Neural progenitor cell (in vitro differentiated cells): ENCODE measurements at regions not wholly inside any gene's neighbourhood (a gene's known extent, or its start where the extent isn't known, plus 50 kb on each side); places are given as distances from the start of the nearest gene placed in this dataset.

Source experiments
- DNase-seq: peaks from one replicate; pipeline ENCODE4 v3.0.0-alpha.2; 2016; ENCODE audit warnings: low spot score
- H2AFZ ChIP-seq: fragments of 200-600 bp; sonication (generic); replicated peaks from 2 replicates; pipeline ENCODE4 v1.6.1; 2016; ENCODE audit warnings: antibody characterized with exemption
- H3F3A ChIP-seq: fragments of 200-600 bp; sonication (generic); 2 replicates; pipeline ENCODE4 v1.6.1; 2016; ENCODE audit warnings: antibody characterized with exemption, low read depth
- H3K27ac ChIP-seq: fragments of 200-600 bp; sonication (generic); 2 replicates; pipeline ENCODE4 v1.5.1; 2016; ENCODE audit warnings: mild to moderate bottlenecking
- H3K27me3 ChIP-seq: fragments of 200-600 bp; sonication (generic); 2 replicates; pipeline ENCODE4 v1.6.1; 2016; ENCODE audit warnings: mild to moderate bottlenecking, moderate library complexity
- H3K36me3 ChIP-seq: fragments of 200-600 bp; sonication (generic); 2 replicates; pipeline ENCODE4 v1.5.1; 2016
- H3K4me1 ChIP-seq: fragments of 200-600 bp; sonication (generic); 2 replicates; pipeline ENCODE4 v1.6.1; 2016; ENCODE audit warnings: mixed run types
- H3K4me2 ChIP-seq: fragments of 200-600 bp; sonication (generic); 2 replicates; pipeline ENCODE4 v1.6.1; 2016
- H3K4me3 ChIP-seq: fragments of 200-600 bp; sonication (generic); 2 replicates; pipeline ENCODE4 v1.5.1; 2016
- H3K79me2 ChIP-seq: fragments of 200-600 bp; sonication (generic); 2 replicates; pipeline ENCODE4 v1.6.1; 2016; ENCODE audit warnings: low read depth
- H3K9ac ChIP-seq: fragments of 200-600 bp; sonication (generic); 2 replicates; pipeline ENCODE4 v1.6.1; 2016
- H3K9me3 ChIP-seq: fragments of 200-600 bp; sonication (generic); 2 replicates; pipeline ENCODE4 v1.5.1; 2016; ENCODE audit warnings: low read depth
- H4K20me1 ChIP-seq: fragments of 200-600 bp; sonication (generic); 2 replicates; pipeline ENCODE4 v1.6.1; 2016; ENCODE audit warnings: low read depth
- H3K27ac Mint-ChIP-seq: 3 replicates; pipeline ENCODE4 v1.8.0; 2021; ENCODE audit warnings: mixed read lengths
- H3K27me3 Mint-ChIP-seq: 2 replicates; pipeline ENCODE4 v1.8.0; 2022; ENCODE audit warnings: low read depth, mild to moderate bottlenecking, inconsistent platforms, moderate library complexity, mixed read lengths; ENCODE audit not compliant: insufficient read depth
- H3K36me3 Mint-ChIP-seq: 3 replicates; pipeline ENCODE4 v1.8.0; 2021; ENCODE audit warnings: mixed read lengths
- H3K4me1 Mint-ChIP-seq: 3 replicates; pipeline ENCODE4 v1.8.0; 2021; ENCODE audit warnings: mixed read lengths
- H3K4me3 Mint-ChIP-seq: 3 replicates; pipeline ENCODE4 v1.8.0; 2021; ENCODE audit warnings: mild to moderate bottlenecking, moderate library complexity, mixed read lengths
- H3K9me3 Mint-ChIP-seq: 3 replicates; pipeline ENCODE4 v1.8.0; 2020; ENCODE audit warnings: mixed read lengths
- EZH2 ChIP-seq: fragments of 200-600 bp; sonication (generic); IDR thresholded peaks from 2 replicates; pipeline ENCODE4 v1.6.1; 2017; ENCODE audit warnings: antibody characterized with exemption, mild to moderate bottlenecking, moderate library complexity
- EZH2phosphoT487 ChIP-seq: fragments of 200-600 bp; sonication (generic); IDR thresholded peaks from 2 replicates; pipeline ENCODE4 v1.6.1; 2017; ENCODE audit warnings: antibody characterized with exemption
- TF ChIP-seq, protein P1 (sequence below): fragments of 200-600 bp; sonication (generic); IDR thresholded peaks from 2 replicates; pipeline ENCODE4 v1.5.1; 2017; ENCODE audit warnings: antibody characterized with exemption, mild to moderate bottlenecking

DNA sequence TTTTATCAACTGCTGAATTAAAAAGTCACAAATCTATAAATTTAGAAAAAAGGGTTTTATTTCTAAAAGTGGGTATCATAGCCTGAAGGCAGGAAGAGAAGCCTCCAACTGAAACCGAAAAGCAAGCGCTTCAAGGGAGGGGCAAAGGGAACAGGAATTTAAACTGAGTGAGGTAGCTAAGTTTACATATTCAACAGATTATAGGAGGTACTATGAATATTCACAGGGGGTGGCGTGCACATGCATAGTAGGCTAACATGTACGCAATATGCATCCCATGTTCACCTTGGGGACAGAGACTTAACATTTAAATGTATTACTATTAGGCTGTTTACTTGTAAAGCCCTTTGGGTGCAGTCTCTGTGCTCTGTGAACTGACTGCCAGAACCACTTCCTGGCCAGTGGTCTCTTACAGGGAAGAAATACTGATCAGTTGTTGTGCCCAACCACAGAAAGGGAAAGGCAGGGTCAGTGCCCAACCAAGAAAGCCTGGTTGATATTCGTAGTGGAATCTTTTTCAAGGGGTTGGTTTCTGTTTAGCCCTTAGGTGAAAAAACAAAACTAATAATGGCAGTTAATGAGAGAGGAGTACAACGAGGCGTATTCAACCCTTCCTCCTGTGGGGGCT, 168.7 kb upstream of the GALNTL6 start:
- Histone ChIP-seq H3K27me3 (no peaks in the 10 kb centered on the region), H3K27ac (no peak overlapping the region), H3K4me2 (no peak overlapping the region), H3K9me3 (no peaks in the 10 kb centered on the region), H3K9ac (no peak overlapping the region), H3K4me3 (no peak overlapping the region), H4K20me1 (no peaks in the 10 kb centered on the region), H2AFZ (no peak overlapping the region), H3K36me3 (no peaks in the 10 kb centered on the region), H3F3A (no peaks in the 10 kb centered on the region), H3K79me2 (no peaks in the 10 kb centered on the region), H3K4me1 (no peaks in the 10 kb centered on the region)
- Mint-ChIP-seq H3K9me3 (peaks cover 3% of the 10 kb centered on the region), H3K27ac (no peak overlapping the region), H3K4me1 (peaks cover 2% of the 10 kb centered on the region), H3K4me3 (no peak overlapping the region), H3K36me3 (no peaks in the 10 kb centered on the region), H3K27me3 (peaks cover 3% of the 10 kb centered on the region)
- no peak for DNase-seq
- TF ChIP-seq EZH2phosphoT487 (no peak), EZH2 (no peak)
- TF ChIP-seq, protein P1, sequence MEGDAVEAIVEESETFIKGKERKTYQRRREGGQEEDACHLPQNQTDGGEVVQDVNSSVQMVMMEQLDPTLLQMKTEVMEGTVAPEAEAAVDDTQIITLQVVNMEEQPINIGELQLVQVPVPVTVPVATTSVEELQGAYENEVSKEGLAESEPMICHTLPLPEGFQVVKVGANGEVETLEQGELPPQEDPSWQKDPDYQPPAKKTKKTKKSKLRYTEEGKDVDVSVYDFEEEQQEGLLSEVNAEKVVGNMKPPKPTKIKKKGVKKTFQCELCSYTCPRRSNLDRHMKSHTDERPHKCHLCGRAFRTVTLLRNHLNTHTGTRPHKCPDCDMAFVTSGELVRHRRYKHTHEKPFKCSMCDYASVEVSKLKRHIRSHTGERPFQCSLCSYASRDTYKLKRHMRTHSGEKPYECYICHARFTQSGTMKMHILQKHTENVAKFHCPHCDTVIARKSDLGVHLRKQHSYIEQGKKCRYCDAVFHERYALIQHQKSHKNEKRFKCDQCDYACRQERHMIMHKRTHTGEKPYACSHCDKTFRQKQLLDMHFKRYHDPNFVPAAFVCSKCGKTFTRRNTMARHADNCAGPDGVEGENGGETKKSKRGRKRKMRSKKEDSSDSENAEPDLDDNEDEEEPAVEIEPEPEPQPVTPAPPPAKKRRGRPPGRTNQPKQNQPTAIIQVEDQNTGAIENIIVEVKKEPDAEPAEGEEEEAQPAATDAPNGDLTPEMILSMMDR: no peak

DNA sequence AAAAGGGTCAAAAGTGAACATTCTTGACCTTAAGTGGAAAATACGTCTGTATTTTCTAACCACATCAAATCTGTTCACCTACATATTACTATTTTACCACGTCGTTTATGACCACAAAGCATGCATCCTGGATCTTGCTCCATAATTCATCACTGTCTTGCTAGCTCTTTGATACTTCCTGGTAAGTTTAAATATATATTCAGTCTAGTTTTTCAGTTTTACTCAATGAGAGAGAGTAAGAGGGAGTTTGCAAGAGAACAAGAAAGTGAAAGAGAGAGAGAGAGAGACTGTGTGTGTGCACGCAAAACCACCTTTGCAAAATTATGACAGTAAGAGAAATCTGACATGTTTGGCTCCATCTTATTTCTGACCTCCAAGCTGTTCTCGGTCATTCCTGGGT, 173.7 kb upstream of the GALNTL6 start:
- Histone ChIP-seq H2AFZ (no peak overlapping the region), H3K4me3 (no peak overlapping the region), H3K79me2 (no peaks in the 10 kb centered on the region), H4K20me1 (no peaks in the 10 kb centered on the region), H3K9ac (no peak overlapping the region), H3K36me3 (no peaks in the 10 kb centered on the region), H3K9me3 (no peaks in the 10 kb centered on the region), H3K4me2 (no peak overlapping the region), H3K27ac (no peak overlapping the region), H3K27me3 (no peaks in the 10 kb centered on the region), H3F3A (no peaks in the 10 kb centered on the region), H3K4me1 (no peaks in the 10 kb centered on the region)
- Mint-ChIP-seq H3K9me3 (peaks cover 3% of the 10 kb centered on the region), H3K27me3 (peaks cover 5% of the 10 kb centered on the region), H3K36me3 (no peaks in the 10 kb centered on the region), H3K4me3 (no peak overlapping the region), H3K27ac (no peak overlapping the region), H3K4me1 (peaks cover 2% of the 10 kb centered on the region)
- TF ChIP-seq EZH2 (no peak), EZH2phosphoT487 (no peak)
- TF ChIP-seq, protein P1: no peak
- DNase-seq: no peak

DNA sequence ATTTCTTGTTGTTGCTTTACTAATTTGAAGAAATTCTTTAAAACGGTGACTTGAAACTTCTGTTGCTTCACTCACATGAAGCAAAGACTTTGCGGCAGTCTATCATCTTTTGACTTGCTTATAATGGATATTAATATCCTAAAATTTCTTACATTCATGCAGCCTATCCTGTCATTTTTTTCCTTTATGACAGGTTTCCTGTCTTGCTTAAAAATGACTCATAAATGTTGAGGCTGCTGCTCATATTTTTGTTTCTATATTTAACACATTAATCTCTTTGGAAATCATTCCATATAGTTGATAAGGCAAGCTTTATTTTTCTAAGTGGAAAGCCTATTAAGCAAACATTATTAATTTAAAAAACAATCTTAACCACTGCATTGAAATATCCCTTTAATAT, 176.6 kb upstream of the GALNTL6 start:
- no peaks in the 10 kb centered on the region for H3K36me3 Mint-ChIP-seq
- H3K4me3 Mint-ChIP-seq: no peak overlapping the region

More for the DNA sequence above, 176.6 kb upstream of the GALNTL6 start:
- no peak overlapping the region for H3K4me3 ChIP-seq
- Mint-ChIP-seq H3K4me1 (peaks cover 2% of the 10 kb centered on the region), H3K27ac (no peak overlapping the region), H3K9me3 (peaks cover 7% of the 10 kb centered on the region), H3K27me3 (peaks cover 6% of the 10 kb centered on the region)
- no peak overlapping the region for H3K27ac ChIP-seq
- H3K4me2 ChIP-seq: no peak overlapping the region
- no peaks in the 10 kb centered on the region for H3K9me3 ChIP-seq
- no peaks in the 10 kb centered on the region for H3K4me1 ChIP-seq
- H3K36me3 ChIP-seq: no peaks in the 10 kb centered on the region
- no peaks in the 10 kb centered on the region for H4K20me1 ChIP-seq
- H3K9ac ChIP-seq: no peak overlapping the region
- no peak for DNase-seq
- H3K79me2 ChIP-seq: no peaks in the 10 kb centered on the region
- TF ChIP-seq EZH2phosphoT487 (no peak), EZH2 (no peak)
- TF ChIP-seq, protein P1: no peak
- H3K27me3 ChIP-seq: no peaks in the 10 kb centered on the region
- H2AFZ ChIP-seq: no peak overlapping the region
- H3F3A ChIP-seq: no peaks in the 10 kb centered on the region
